ENCODE measurements at regions not wholly inside any gene's neighbourhood (a gene's known extent, or its start where the extent isn't known, plus 50 kb on each side); places are given as distances from the start of the nearest gene placed in this dataset.

DNA sequence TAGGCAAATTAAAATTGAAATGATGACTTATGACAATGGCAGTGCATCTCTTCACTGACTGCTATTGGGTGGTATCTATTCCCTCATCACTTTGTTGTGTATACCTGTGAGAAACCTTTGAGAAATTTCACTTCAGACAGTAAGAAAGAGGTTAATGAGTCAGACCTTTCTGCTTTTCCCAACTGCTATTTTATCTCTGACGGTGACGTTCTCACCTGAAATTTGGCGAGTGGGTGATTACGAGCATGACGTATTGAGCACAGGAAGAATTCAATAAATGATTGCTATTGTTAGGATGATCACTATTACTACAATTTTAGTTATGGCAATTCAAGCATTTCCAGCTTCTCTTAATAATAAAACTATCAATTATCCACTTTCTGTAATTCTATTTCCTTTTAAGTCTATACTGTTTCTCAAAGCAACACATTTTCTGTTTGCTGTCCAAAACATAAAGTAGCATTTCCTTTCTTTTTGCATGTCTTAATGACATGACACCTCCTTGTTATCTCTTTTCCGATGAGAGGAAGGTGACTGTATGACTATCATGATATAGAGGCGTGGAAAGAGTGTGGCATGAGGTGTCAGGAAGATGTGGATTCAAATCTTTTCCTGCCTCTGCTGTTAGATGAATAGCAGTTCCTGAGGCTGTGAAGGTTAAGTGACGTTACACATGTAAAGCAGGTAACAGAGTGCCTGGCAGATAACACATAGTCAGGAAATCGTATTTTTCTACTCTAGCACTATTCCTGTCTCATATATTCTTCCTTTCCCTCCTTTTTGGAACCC is 504.9 kb upstream of the SEMA6D start:
- H3K9me2 ChIP-seq (replicated peaks; ENCODE audit: control insufficient read depth, low read length), result no peaks in the 10 kb centered on the region
- no peaks in the 10 kb centered on the region for H3K27me3 ChIP-seq (ENCODE audit: control insufficient read depth, low read length)
- no peak overlapping the region for H3K27ac ChIP-seq (ENCODE audit: low read depth, low read length)
- H3K9me3 ChIP-seq (ENCODE audit: control insufficient read depth, insufficient read depth, low read length), result no peaks in the 10 kb centered on the region
- H3K36me3 ChIP-seq (ENCODE audit: control insufficient read depth, low read length), result no peaks in the 10 kb centered on the region
- no peak overlapping the region for H3K4me2 ChIP-seq (ENCODE audit: low read length)
- H3F3A ChIP-seq (ENCODE audit: control insufficient read depth, insufficient read depth), result no peaks in the 10 kb centered on the region
- no peak for TF ChIP-seq EZH2phosphoT487 (IDR thresholded peaks at IDR 0.05; ENCODE audit: borderline replicate concordance, low read length)
- TF ChIP-seq, protein P1, sequence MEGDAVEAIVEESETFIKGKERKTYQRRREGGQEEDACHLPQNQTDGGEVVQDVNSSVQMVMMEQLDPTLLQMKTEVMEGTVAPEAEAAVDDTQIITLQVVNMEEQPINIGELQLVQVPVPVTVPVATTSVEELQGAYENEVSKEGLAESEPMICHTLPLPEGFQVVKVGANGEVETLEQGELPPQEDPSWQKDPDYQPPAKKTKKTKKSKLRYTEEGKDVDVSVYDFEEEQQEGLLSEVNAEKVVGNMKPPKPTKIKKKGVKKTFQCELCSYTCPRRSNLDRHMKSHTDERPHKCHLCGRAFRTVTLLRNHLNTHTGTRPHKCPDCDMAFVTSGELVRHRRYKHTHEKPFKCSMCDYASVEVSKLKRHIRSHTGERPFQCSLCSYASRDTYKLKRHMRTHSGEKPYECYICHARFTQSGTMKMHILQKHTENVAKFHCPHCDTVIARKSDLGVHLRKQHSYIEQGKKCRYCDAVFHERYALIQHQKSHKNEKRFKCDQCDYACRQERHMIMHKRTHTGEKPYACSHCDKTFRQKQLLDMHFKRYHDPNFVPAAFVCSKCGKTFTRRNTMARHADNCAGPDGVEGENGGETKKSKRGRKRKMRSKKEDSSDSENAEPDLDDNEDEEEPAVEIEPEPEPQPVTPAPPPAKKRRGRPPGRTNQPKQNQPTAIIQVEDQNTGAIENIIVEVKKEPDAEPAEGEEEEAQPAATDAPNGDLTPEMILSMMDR (IDR thresholded peaks at IDR 0.05; ENCODE audit: low read depth, low read length, poor library complexity, severe bottlenecking), result no peak
- no peak overlapping the region for H3K4me3 ChIP-seq (ENCODE audit: low read length)
- H4K20me1 ChIP-seq (ENCODE audit: control insufficient read depth, insufficient read depth, low read depth, low read length), result no peaks in the 10 kb centered on the region
- no peaks in the 10 kb centered on the region for H3K79me2 ChIP-seq (ENCODE audit: control insufficient read depth, low read length)
- no peaks in the 10 kb centered on the region for H3K4me1 ChIP-seq (ENCODE audit: control insufficient read depth, low read length)

DNA sequence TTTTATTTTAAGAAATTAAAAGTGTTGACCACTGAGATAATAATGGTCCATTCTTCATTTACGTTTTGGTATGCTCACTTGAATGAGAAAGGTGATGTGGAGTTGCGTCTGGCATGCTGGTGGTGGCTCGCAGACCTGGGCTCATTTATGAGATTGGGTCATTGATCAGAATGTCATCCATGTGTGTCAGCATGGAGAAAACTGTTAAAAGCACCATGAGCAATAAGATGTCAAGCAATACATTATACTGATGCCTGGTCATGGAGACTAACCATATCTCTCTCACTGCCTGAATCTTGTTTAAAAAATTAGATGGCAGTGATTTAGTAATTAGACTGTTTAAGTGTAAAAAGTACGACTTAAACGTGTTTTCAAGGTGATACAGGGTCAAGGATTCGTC is 503.4 kb upstream of the SEMA6D start:
- Histone ChIP-seq H3K9me2 (replicated peaks; ENCODE audit: control insufficient read depth, low read length) (no peaks in the 10 kb centered on the region), H3K79me2 (ENCODE audit: control insufficient read depth, low read length) (no peaks in the 10 kb centered on the region), H3K9me3 (ENCODE audit: control insufficient read depth, insufficient read depth, low read length) (no peaks in the 10 kb centered on the region), H3K4me1 (ENCODE audit: control insufficient read depth, low read length) (no peaks in the 10 kb centered on the region), H3K4me3 (ENCODE audit: low read length) (no peak overlapping the region), H3K27ac (ENCODE audit: low read depth, low read length) (no peak overlapping the region), H3K27me3 (ENCODE audit: control insufficient read depth, low read length) (no peaks in the 10 kb centered on the region), H3K36me3 (ENCODE audit: control insufficient read depth, low read length) (no peaks in the 10 kb centered on the region), H4K20me1 (ENCODE audit: control insufficient read depth, insufficient read depth, low read depth, low read length) (no peaks in the 10 kb centered on the region), H3F3A (ENCODE audit: control insufficient read depth, insufficient read depth) (no peaks in the 10 kb centered on the region), H3K4me2 (ENCODE audit: low read length) (no peak overlapping the region)
- TF ChIP-seq, protein P1 (IDR thresholded peaks at IDR 0.05; ENCODE audit: low read depth, low read length, poor library complexity, severe bottlenecking), result no peak
- TF ChIP-seq EZH2phosphoT487 (IDR thresholded peaks at IDR 0.05; ENCODE audit: borderline replicate concordance, low read length), result no peak

DNA sequence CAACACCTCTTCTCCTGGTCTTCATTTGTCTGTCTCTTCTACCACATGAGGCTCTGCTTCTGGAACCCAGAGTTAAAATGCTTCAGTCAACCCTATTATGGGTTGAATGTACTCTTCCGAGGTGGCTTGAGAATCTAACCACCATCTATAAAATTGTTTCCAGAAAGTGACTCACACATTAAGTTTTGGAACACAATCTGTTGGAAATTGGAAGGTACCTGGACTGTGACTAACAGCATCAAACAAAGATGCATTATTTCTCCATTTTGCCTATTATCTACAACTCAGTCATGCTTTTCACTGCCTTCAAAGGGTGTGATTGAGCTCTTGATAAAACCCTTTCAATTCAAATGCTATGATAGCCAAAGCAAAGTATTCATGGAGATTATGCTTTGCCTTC is 499.0 kb upstream of the SEMA6D start:
- no peaks in the 10 kb centered on the region for H3K27me3 ChIP-seq (ENCODE audit: control insufficient read depth, low read length)
- no peaks in the 10 kb centered on the region for H3K79me2 ChIP-seq (ENCODE audit: control insufficient read depth, low read length)
- no peak overlapping the region for H3K27ac ChIP-seq (ENCODE audit: low read depth, low read length)
- no peaks in the 10 kb centered on the region for H3K36me3 ChIP-seq (ENCODE audit: control insufficient read depth, low read length)
- no peak for TF ChIP-seq EZH2phosphoT487 (IDR thresholded peaks at IDR 0.05; ENCODE audit: borderline replicate concordance, low read length)
- TF ChIP-seq, protein P1 (IDR thresholded peaks at IDR 0.05; ENCODE audit: low read depth, low read length, poor library complexity, severe bottlenecking), result no peak
- H3K4me1 ChIP-seq (ENCODE audit: control insufficient read depth, low read length), result no peaks in the 10 kb centered on the region
- H3K4me2 ChIP-seq (ENCODE audit: low read length), result no peak overlapping the region
- no peak overlapping the region for H3K4me3 ChIP-seq (ENCODE audit: low read length)
- H4K20me1 ChIP-seq (ENCODE audit: control insufficient read depth, insufficient read depth, low read depth, low read length), result no peaks in the 10 kb centered on the region
- H3K9me2 ChIP-seq (replicated peaks; ENCODE audit: control insufficient read depth, low read length), result no peaks in the 10 kb centered on the region
- H3F3A ChIP-seq (ENCODE audit: control insufficient read depth, insufficient read depth), result no peaks in the 10 kb centered on the region
- H3K9me3 ChIP-seq (ENCODE audit: control insufficient read depth, insufficient read depth, low read length), result no peaks in the 10 kb centered on the region
